PFSK-1 (cell line): ENCODE measurements at regions not wholly inside any gene's neighbourhood (a gene's known extent, or its start where the extent isn't known, plus 50 kb on each side); places are given as distances from the start of the nearest gene placed in this dataset.

Experiments used
- FOXP2 ChIP-seq: optimal IDR thresholded peaks from 2 replicates; pipeline ENCODE3; 2011; ENCODE audit warnings: borderline replicate concordance, control low read depth, inconsistent platforms; ENCODE audit not compliant: insufficient read depth; ENCODE audit errors: extremely low read length, extremely low read depth
- POLR2AphosphoS5 ChIP-seq: IDR thresholded peaks from 2 replicates; pipeline ENCODE4 v1.6.1; 2012; ENCODE audit warnings: low read depth, mild to moderate bottlenecking, control low read depth, low read length, moderate library complexity
- SIN3A ChIP-seq: IDR thresholded peaks from 2 replicates; pipeline ENCODE4 v1.6.1; 2012; ENCODE audit warnings: mild to moderate bottlenecking, low read length, moderate library complexity, borderline replicate concordance; ENCODE audit not compliant: insufficient read depth
- TAF1 ChIP-seq: IDR thresholded peaks from 2 replicates; pipeline ENCODE4 v1.6.1; 2012; ENCODE audit warnings: low read length, control low read depth, borderline replicate concordance; ENCODE audit not compliant: insufficient read depth
- TF ChIP-seq, protein P1 (sequence below), 2 experiments: IDR thresholded peaks; 2 replicates each; pipeline versions ENCODE4 v1.6.1 to v1.8.0; 2011 to 2012; ENCODE audit warnings: low read depth in 2 of 2, low read length in 2 of 2, control low read depth in 1 of 2, inconsistent platforms in 1 of 2, mild to moderate bottlenecking in 1 of 2, moderate library complexity in 1 of 2; ENCODE audit not compliant: insufficient read depth in 1 of 2

DNA sequence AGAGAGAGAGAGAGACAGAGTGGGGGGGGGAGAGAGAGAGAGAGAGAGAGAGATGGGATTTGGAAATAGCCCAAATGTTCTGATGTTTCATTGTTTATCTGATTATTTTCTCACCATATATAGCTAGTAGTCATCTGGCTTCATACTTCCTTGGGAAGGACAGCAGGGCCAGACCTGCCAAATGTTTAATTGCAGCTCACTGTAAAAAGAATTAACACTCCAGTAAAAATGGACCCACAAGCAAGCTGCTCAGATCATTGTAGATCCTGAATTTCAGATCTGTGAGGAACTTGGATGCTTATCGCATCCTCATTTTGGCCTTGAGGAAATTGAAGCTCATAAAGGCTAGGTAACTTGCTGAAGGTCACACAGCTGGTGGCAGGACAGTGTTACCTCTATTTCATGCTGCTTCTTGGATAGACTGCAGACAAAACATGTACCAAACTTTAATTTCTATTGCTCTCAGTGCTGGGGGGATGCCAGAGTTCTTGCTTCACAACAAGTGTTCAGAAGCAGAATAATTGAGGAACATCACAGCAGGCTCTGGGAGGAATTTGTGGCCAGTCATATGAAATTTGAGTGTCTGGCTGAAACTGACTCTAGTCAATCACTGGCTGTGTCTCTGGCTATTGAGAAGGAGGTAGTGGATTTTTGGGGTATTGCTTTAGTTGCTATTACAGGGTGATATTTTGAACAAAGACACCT lies 223.5 kb downstream of the PIK3C3 start:
- TF ChIP-seq SIN3A (no peak), POLR2AphosphoS5 (no peak), TAF1 (no peak), FOXP2 (no peak)
- TF ChIP-seq, protein P1, sequence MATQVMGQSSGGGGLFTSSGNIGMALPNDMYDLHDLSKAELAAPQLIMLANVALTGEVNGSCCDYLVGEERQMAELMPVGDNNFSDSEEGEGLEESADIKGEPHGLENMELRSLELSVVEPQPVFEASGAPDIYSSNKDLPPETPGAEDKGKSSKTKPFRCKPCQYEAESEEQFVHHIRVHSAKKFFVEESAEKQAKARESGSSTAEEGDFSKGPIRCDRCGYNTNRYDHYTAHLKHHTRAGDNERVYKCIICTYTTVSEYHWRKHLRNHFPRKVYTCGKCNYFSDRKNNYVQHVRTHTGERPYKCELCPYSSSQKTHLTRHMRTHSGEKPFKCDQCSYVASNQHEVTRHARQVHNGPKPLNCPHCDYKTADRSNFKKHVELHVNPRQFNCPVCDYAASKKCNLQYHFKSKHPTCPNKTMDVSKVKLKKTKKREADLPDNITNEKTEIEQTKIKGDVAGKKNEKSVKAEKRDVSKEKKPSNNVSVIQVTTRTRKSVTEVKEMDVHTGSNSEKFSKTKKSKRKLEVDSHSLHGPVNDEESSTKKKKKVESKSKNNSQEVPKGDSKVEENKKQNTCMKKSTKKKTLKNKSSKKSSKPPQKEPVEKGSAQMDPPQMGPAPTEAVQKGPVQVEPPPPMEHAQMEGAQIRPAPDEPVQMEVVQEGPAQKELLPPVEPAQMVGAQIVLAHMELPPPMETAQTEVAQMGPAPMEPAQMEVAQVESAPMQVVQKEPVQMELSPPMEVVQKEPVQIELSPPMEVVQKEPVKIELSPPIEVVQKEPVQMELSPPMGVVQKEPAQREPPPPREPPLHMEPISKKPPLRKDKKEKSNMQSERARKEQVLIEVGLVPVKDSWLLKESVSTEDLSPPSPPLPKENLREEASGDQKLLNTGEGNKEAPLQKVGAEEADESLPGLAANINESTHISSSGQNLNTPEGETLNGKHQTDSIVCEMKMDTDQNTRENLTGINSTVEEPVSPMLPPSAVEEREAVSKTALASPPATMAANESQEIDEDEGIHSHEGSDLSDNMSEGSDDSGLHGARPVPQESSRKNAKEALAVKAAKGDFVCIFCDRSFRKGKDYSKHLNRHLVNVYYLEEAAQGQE (IDR thresholded peaks at IDR 0.05; ENCODE audit: insufficient read depth in 1 of 2, low read depth in 2 of 2, low read length in 2 of 2), result no peak

DNA sequence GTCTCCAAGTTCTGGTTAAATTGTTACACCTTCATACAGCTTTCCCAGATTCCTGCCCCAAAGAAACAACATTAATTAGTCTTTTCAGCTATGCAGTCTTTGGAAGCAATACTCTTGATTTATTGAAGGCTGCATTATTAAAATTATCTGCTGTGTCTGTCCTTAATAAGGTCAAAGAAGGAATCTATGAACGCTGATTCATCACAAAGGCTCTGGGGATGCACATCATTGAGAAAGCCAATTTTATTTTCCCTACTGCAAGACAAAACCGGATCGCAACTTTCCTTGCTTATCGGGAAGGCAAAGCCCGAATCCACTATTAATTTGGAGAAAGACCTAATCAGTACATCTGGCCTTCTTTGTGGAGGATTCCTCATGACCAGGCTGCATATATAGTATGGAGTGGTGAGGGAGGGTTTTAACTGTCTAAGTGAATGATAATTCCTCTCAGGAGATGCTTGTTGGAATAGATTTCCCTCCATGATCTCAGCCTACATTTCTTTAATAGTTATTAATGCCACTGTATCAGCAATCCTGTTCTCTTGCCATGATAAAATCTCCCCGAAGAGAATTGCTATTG lies 224.6 kb downstream of the PIK3C3 start:
- TF ChIP-seq, protein P1 (IDR thresholded peaks at IDR 0.05; ENCODE audit: insufficient read depth in 1 of 2, low read depth in 2 of 2, low read length in 2 of 2), result no peak
- TF ChIP-seq TAF1 (no peak), POLR2AphosphoS5 (no peak), FOXP2 (no peak), SIN3A (no peak)

DNA sequence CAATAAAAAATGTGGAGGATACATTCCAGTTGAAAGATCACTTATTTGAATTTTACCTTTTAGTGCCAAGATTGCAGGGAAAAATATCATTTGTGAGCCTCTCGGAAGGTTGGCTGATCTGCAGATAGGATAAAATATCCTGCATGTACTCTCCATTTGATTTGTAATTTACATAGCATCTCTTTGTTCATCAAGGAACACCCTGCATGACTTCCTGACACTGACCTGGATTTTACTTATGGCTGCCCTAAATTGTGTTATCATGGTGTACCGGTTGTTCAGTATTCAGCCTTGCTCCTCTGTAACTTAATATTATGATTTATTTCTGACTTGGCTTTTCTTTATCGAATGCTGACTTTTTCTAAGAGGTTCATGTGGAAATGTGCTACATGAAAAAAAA lies 226.4 kb downstream of the PIK3C3 start:
- no peak for TF ChIP-seq FOXP2
- TF ChIP-seq SIN3A, result no peak
- no peak for TF ChIP-seq TAF1
- no peak for TF ChIP-seq POLR2AphosphoS5
- TF ChIP-seq, protein P1 (IDR thresholded peaks at IDR 0.05; ENCODE audit: insufficient read depth in 1 of 2, low read depth in 2 of 2, low read length in 2 of 2), result no peak

DNA sequence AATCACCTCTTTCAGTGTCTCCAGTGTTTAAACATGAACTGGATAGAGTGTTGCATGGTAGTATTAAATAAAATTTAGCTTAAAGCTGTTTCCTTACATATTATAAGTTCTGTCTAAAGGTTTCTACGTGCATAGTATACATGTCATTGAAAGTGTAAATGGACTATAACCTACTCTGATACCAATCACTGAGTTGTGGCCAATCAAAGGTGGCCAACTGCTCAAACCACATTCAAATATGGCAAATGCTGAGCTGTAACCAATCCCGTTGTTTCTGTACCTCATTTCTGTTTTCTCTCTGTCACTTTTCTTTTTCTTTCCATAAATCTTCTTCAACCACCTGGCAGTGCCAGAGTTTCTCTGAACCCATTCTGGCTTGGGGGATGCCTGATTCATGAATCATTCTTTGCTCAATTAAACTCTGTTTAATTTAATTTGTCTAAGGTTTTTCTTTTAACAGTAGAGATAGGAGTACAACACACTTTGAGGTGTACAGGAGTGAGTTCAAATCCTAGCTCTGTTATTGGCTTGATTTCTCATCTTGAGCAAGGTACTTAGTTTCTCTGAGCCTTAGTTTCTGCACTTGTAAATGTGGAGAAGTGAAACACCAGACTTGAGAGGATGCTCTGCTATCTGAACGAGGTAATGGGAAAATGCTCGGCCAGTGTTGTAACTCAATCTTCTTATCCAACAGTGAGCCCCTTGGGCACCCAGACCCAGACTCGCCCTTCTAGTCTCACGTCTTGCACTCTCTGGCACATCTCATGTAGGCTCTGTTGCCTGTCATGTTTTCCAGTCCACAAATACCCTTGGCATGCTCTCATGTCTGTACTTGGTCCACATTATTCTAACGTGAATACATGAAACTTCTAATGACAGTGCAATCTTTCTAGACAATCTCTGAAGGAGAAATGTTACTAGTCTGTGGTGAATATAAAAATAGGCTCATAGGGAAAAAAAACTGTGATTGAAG lies 228.0 kb downstream of the PIK3C3 start:
- no peak for TF ChIP-seq POLR2AphosphoS5
- no peak for TF ChIP-seq FOXP2

DNA sequence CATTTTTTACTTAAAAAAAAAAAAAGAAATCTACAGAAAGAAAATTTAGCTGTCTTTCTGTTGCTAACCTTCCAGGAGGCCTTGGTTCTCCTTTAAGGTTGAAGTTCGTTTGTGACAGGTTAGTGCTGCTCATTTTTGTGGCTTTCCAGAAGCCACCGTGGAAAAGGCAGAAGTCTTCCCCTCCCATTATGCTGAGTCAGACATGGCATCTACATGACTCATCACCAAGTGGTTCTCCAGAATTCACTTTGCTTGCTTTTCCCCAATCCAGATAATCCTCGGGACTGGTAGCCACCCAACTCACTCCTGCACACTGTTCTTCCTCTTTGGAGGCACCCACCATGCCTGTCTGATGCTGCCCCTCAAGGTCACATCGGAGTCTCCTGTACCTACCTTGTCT lies 228.7 kb downstream of the PIK3C3 start:
- TF ChIP-seq FOXP2, result no peak
- TF ChIP-seq, protein P1 (IDR thresholded peaks at IDR 0.05; ENCODE audit: insufficient read depth in 1 of 2, low read depth in 2 of 2, low read length in 2 of 2), result no peak
- TF ChIP-seq SIN3A, result no peak
- no peak for TF ChIP-seq TAF1
- no peak for TF ChIP-seq POLR2AphosphoS5
